Astrocyte of the cerebellum (primary cell): ENCODE measurements at regions not wholly inside any gene's neighbourhood (a gene's known extent, or its start where the extent isn't known, plus 50 kb on each side); places are given as distances from the start of the nearest gene placed in this dataset.

Source experiments
- DNase-seq: peaks from one replicate; pipeline ENCODE4 v3.0.0-alpha.2; 2011; ENCODE audit warnings: low read depth
- H3K4me3 ChIP-seq: 2 replicates; pipeline ENCODE4 v1.5.1; 2011; ENCODE audit warnings: mild to moderate bottlenecking, low read depth, low read length, moderate library complexity
- CTCF ChIP-seq: IDR thresholded peaks from 2 replicates; pipeline ENCODE4 v1.5.1; 2012; ENCODE audit warnings: low read length, low read depth, moderate library complexity, mild to moderate bottlenecking; ENCODE audit errors: missing control alignments
- in situ Hi-C: cut with HindIII; loops from 2 replicates; pipeline ENCODE4 v1.10.0; 2017; ENCODE audit warnings: low sequenced_read_pairs

GRCh38 chr17:33753452-33753851 is 460.4 kb upstream of the ASIC2 start:
- no peak for DNase-seq
- in situ Hi-C loops, result no loop called here
- no peak overlapping the region for H3K4me3 ChIP-seq
- TF ChIP-seq CTCF, result no peak

GRCh38 chr17:33756021-33756420 is 462.9 kb upstream of the ASIC2 start:
- in situ Hi-C loops, result no loop called here
- no peak for DNase-seq
- TF ChIP-seq CTCF, result no peak

GRCh38 chr17:33765871-33766270 is 472.8 kb upstream of the ASIC2 start:
- no peak for TF ChIP-seq CTCF
- in situ Hi-C loops, result no loop called here
- DNase-seq, result no peak
- no peak overlapping the region for H3K4me3 ChIP-seq

More at GRCh38 chr17:33756021-33756420, 462.9 kb upstream of the ASIC2 start:
- H3K4me3 ChIP-seq, result no peak overlapping the region

GRCh38 chr17:33766721-33767120 is 473.6 kb upstream of the ASIC2 start:
- no peak overlapping the region for H3K4me3 ChIP-seq
- TF ChIP-seq CTCF, result no peak
- in situ Hi-C loops, result no loop called here
- no peak for DNase-seq

- no peak overlapping the region for H3K4me3 ChIP-seq
- no peak for DNase-seq
- TF ChIP-seq CTCF, result no peak
- in situ Hi-C loops, result no loop called here
These were observed 476.0 kb upstream of the ASIC2 start for GRCh38 chr17:33769066-33769465.

GRCh38 chr17:33776304-33776703 is 478.8 kb upstream of the CCL2 start:
- no peak for DNase-seq
- no peak overlapping the region for H3K4me3 ChIP-seq
- no peak for TF ChIP-seq CTCF
- in situ Hi-C loops, result no loop called here

- H3K4me3 ChIP-seq, result no peak overlapping the region
- in situ Hi-C loops, result no loop called here
- no peak for DNase-seq
- TF ChIP-seq CTCF, result no peak
These were observed 478.2 kb upstream of the CCL2 start for GRCh38 chr17:33776903-33777302.
